GM12874 (cell line): ENCODE measurements at regions not wholly inside any gene's neighbourhood (a gene's known extent, or its start where the extent isn't known, plus 50 kb on each side); places are given as distances from the start of the nearest gene placed in this dataset.

Experiments
- CTCF ChIP-seq: IDR thresholded peaks from 2 replicates; pipeline ENCODE4 v1.5.1; 2011; ENCODE audit warnings: low read depth, mild to moderate bottlenecking, control low read depth, low read length, moderate library complexity; ENCODE audit not compliant: insufficient read depth

GRCh38 chr9:99628285-99628684, 193.4 kb upstream of the NR4A3 start:
- no peak for TF ChIP-seq CTCF

DNA sequence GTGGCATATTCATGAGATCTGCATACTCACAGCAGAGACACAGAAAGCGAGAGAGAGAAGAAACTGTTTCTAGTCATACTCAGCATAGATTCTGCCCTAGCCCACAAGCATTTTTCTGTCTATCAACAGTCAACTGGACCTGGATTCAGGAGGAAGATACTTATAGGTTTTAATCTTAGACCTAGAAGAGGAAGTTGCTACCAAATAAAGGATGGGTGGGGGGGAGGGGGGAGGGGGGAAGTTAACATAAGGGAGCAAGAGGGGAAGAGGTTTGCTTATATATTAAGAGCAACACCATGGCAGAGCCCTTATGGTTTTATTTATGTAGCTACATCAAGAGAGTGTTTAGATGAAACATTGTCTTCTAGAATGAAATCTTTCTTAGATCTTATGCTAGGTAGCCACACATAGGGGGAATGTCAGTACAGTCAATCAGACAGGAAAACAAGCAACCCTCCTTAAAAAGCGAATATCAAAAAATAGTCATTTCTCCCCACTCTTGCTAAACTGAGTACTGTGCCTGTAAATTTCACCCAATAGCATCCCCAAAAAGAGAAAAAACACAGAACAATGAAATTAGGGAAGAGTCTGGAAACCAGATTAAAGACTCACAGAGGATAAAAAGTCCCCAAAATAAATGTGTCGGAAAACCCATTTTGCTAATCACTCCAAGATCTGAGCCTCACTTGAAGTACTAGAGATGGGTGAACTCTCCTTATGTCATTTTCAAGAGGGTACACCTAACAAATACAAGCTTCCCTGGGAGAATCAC, 192.7 kb upstream of the NR4A3 start:
- TF ChIP-seq CTCF: no peak

- TF ChIP-seq CTCF: no peak
Observed at GRCh38 chr9:99632349-99633038, 189.2 kb upstream of the NR4A3 start.

DNA sequence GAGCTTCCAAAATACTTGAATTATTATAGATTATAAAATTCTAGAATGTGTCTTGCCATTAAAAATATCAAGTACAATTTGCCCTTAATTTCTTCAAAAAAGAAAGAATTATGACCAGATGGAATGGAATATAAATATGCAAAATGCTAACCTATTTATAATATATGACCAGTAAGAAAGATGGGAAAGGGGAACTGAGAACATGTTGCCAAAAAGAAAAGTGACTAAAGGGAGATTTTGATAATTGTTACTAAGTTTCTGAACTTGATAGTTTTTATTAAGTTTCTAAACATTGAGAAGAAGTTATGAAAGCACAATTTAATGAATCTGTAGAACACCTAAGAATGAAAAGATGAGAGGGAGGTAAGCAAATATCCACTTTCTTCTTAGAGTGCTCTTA, 188.4 kb upstream of the NR4A3 start:
- no peak for TF ChIP-seq CTCF

DNA sequence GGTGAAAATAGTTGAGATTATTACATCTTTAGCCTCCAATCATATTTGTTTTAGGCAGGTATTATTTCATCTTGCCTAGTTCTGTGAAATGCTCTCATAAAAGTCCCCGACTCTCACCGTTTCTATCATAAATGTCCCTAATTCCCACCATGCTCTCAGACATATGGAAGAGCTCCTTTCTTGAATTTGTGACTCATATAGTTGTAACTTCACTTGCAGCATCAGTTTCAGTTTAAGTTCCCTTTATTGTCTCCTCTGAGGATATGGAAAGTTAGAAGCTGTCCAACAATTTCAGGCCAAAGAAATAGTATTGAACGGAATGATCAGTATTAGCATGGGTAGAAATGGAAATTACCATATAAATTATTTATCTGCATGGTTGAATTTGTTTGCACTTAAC, 187.5 kb upstream of the NR4A3 start:
- no peak for TF ChIP-seq CTCF

GRCh38 chr9:99635032-99635431, 186.7 kb upstream of the NR4A3 start:
- TF ChIP-seq CTCF: no peak

GRCh38 chr9:99637641-99638040, 184.0 kb upstream of the NR4A3 start:
- TF ChIP-seq CTCF: no peak
